ENCODE measurements at regions not wholly inside any gene's neighbourhood (a gene's known extent, or its start where the extent isn't known, plus 50 kb on each side); places are given as distances from the start of the nearest gene placed in this dataset.

DNA sequence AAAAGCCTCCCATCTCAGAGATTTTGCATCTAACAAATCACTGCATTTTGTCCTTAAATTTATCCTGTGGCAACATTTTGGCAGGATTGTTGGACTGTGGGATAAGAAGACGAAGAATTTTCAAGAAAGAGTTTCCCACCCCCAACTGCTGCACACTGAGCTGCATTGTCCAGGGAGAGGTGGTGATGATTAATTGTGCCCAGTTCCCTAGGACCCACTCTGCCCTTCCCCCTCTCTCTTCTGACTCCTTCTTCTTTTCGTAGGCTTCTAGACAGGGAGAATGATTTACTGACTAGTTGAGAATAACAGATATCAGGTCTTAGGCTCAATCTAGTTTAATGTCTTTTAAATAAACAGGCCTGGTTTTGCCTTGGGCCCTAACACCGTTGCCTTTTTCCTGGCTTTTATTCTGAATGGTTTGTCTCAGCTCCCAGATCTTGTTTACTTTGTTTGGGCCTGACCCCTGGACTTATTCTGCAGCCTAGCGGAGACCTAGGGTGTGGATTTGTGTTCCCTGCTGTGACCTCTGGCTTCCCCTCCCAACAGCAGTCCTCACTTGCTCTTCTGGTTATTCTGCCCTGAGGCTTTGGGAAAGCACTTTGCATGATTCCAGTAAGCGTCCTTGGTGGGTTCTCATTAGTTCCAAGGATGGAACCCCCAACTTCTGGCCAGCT, 233.3 kb downstream of the INSIG2 start:
- DNase-seq: no peak

DNA sequence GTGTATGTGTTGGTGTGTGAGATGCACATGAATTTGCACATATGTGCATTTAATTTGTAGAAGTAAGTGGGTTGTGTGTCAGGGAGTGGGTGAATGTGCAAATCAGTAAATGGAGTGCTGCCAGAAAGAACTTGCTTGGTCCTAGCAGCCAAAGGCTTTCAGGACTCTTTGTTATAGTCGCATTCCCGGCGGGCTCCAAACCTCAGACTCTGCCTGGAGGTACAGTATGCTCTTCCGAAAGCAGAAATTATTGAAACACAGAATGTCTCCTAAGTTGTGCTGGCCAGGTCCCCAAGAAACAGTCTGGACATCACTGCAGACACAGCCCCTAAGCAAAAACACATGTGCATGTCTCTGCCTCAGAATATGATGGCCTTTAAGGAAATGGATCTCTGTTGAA, 232.4 kb downstream of the INSIG2 start:
- DNase-seq: no peak

DNA sequence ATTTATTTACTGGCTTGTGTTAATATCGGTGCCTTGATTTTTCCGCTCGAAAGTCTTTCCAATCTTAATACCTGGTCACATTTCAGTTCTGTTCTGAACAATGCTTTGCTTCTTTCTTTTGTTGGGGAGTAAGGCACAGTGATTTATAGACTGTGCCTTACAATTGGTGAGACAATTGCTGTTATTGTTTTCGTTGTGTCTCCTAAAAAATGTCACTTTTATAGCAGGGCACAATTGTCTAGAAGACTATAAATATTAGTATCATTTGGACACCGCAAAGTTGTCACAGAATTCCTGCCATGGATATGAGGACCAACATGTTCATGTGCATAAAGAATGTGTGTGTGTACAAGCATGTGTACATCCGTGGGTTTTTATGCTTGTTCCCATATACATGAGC, 231.9 kb downstream of the INSIG2 start:
- DNase-seq: no peak

DNA sequence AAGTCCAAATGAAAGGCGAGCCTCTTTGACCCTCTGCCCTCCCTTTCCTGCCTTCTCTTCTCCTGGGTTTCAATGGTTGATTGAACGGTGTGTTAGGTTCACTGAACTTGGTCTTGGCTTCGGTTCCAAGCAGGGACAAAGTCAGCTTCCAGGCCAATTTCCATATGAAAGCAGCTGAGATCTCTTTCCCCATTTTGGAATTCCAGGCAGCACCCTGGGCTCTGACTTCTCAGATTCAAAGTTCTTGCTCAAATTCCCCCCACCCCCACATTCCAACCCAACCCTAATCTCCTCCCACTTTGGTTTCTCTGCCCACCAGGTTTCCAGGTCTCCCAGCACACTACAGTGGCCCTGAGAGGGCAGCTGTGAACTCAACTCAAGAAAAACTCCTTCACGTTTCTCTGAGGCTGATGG, 231.0 kb downstream of the INSIG2 start:
- DNase-seq: peak; percentile 14

DNA sequence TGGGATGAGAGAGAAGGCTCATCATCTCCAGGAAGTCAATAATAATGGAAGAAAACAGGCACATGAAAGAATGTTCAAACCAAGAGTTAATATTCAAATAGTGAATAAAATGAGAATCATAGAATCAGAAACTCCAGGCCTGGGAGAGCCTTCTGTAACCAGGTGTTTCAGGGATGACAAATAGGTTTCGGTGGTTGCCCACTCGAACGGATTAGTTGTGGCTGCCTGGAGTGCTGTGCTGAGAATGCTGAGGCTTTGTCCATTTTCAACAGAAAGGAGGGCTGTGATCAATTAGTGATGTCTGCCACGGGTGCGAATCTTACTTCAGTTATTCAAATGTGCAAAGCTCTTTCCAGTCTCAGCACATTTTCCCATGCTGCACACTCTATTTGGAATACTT, 227.3 kb downstream of the INSIG2 start:
- no peak for DNase-seq

DNA sequence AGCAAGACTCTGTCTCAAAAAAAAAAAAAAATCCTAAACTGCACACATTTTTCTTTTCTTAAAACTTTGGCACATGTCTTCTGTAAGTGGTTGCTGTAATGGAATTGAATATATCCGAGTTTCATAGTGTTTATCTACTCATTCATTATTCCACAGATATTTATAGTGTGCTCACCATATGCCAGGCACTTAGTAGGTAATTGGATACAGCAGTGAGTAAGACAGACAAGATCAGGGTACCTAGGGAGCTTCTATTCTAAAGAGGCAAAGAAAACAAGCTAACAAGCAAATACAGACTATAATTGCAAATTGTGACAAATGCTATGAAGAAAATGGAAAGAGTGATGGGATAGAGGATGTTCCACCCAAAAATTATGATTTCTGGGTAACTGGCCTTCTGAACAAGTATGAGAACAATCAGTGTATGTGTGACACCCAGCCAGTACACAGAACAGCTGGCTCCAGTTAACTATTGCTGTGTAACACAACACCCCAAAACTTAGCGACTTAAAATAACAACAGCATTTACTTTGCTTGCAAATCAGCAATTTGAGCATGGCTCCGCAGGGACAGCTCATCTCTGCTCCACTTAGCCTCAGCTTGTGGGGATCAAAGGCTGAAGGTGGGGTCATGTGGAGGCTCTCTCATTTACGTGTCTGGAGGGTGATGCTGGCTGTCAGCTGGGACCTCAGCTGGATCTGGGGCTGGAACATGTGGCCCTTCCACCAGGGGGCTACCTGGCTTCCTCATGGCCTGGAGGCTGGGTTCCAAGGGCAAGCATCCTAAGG, 224.9 kb downstream of the INSIG2 start:
- DNase-seq: peak; percentile 57

DNA sequence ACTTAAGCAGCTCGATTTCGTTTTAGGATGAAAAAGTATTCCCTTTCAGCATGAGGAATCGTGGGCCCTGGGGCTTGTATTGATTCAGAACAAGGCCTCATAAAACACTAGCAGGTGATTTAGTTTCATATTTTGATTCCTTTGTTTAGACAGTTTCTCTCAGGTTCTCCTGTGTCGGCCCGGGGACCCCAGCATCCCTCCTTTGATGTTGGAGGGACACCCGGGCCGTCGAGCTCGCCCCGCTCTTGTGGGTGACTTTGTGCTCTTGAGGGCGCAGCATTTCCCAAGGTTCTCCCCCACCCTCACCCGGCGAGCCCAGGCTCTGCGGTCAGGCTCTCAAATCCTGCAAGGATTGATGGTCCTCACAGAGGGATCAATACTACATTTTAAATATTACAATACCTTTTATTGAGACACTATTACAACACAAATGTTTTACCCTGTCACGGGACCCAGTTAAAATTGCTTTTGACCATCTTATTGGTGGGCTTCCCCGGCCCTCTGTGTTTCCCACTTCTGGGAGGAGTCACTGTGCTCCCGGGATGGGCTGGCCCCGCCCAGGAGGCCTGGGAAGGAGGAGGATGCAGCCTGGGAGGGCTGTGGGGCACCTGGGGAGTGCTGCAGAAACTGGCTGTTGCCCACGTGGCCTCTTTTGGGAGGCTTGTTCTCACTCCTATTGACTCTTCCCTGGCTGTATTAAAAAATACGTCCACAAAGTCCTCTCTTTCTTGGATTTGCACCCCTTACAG, 222.6 kb downstream of the INSIG2 start:
- DNase-seq: no peak

DNA sequence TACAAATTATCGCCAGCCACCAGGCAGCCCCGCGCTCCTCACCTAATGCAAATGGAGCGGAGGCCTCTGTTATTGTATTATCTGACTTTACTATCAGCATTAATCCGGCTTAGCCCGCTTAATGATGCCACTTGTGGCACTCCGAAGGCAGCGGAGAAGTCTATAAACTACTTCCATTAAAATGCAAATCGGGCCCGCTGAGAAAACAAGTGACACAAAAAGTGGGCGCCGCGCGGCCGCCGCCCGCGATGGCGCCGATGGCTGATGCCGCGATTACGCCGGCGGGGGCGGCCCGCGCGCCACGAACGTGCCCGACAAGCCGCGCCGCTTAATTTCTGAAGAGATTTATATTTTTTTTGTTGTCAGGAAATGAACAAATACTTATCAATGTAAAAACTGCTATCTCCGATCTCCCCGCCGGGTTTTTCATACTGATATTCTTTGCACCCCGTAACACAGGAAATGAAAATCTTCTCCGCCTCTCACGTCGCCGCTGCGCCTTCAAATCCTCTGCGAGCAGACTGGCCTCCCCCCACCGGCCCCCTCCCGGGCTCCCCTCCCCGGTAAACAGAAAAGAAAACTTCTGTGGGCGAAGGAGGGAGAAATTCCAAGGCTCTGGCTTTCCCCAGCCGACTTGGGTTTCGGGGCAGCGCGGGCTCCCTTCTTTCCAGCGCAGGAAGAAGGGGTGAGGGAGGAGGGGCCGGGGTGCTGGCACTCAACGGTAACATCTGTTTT, 221.8 kb downstream of the INSIG2 start:
- peak; percentile 63 for DNase-seq

DNA sequence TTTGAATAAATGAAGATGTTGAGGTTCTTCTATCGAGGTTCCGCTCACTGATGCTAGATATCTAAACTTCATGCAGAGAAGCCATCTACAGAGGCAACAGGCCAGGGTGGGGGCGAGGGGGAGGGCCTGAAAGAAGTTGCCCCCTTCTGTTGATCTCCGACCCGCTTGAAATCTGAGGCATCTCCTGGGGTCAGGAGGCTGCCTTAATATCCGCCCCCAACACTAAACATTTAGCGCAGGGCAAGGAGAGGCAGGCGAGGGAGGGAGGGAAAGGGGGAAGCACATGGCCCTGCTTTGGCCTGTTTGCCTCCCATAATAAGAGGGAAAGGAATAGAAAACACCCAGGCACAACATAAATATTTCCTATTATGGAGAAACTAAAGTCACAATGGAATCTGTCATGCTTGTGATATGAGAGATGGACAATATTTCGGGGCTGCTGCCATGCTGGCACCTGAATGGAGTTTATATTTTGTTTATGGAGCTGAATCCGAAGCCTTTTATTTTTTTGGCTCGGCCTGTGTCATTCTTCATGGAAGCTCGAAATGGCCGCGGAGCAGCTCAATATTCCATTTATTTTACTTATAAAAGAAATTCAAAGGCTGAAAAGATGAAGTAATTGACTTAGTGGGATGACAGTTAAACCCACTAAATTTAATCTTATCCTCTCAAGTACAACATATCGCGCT, 221.1 kb downstream of the INSIG2 start:
- peak; percentile 20 for DNase-seq

DNA sequence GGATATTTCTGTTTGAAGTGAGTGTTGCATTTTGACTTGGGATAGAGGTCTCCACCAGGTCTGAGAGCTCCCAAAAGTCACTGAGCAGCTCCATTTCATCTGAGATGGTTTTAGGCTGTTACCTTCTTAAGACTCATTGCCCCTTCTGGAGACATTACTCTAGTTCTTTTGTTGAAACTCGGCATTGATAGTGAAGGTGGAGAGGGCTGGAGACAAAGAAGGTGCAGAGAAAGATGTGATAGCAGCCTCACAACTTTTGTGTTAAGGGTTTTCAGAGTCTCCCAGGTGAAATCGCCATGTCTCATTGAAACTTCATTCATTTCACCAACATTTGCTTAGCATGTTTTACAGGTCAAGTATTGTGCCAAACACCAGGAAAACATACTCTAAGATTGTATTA, 219.6 kb downstream of the INSIG2 start:
- DNase-seq: no peak

DNA sequence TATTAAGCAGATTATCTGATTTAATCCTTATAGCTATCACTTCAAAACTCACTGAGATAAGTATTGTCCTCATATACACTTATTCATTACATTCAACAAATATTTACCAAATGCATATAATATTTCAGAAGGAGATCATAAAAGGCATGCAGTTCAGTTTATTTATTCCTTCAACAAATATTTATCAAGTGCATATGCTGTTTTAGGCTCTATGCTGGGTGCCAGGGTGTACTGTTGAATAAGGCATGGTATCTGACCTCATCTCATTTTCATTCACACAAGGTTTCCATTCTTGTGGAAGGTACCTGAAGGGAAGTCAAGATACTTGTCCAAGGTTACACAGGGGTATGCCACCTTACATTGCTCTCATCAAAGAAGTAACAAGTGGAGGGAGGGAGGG, 213.0 kb downstream of the INSIG2 start:
- DNase-seq: no peak

DNA sequence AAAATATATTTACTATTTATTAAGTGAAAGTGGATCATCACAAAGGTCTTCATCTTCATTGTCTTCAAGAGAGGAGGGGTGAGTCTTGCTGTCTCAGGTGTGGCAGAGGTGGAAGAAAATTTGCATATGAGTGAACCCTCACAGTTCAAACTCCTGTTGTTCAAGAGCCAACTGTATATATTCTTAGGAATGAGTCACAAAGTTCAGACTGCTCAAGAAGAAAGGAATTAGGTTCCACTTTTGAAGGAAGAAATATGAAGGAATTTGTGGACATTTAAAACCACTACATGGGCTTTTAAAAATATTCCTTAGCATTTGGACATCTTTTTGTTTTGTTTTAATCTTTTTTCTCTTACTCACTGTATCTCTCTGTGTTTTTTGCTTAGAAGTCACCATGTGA, 212.6 kb downstream of the INSIG2 start:
- no peak for DNase-seq

DNA sequence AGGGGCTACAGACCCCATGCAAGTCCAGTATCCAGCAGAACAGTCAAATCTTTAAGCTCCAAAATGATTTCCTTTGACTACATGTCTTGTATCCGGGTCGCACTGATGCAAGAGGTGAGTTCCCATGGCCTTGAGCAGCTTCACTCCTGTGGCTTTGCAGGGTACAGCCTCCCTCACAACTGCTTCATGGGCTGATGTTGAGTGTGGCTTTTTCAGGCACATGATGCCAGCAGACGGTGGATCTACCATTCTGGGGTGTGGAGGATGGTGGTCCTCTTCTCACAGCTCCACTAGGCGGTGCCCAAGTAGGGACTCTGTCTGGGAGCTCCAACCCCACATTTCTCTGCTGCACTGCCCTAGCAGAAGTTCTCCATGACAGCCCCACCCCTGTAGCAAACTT, 208.4 kb downstream of the INSIG2 start:
- DNase-seq: no peak

DNA sequence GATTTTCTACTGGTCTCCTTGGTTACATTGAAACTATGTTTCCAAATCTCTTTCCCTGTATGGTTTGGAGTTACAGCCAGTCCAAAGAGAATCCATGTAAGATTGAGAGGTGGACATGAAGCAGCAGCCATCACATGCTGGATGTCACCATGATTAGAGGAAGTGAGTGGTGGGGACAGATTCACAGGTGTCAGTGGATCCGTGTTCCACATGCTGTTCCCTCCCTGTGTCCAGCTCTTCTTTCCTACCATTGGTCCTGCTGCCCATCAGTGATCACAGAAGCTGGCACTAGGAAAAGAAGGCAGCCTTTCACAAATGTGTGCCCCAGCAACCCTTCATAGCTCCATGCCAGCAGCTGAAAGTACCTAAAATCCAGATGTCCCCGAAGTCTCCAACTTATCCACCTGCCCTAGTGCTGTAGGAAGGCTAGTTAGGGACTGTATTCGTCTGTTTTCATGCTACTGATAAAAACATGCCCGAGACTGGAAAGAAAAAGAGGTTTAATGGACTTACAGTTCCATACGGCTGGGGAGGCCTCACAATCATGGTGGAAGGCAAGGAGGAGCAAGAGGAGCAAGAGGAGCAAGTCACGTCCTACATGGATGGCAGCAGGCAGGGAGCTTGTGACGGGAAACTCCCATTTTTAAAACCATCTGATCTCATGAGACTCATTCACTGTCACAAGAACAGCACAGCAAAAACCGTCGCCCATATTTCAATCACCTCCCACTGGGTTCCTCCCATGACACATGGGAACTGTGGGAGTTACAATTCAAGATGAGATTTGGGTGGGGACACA, 207.5 kb downstream of the INSIG2 start:
- no peak for DNase-seq

DNA sequence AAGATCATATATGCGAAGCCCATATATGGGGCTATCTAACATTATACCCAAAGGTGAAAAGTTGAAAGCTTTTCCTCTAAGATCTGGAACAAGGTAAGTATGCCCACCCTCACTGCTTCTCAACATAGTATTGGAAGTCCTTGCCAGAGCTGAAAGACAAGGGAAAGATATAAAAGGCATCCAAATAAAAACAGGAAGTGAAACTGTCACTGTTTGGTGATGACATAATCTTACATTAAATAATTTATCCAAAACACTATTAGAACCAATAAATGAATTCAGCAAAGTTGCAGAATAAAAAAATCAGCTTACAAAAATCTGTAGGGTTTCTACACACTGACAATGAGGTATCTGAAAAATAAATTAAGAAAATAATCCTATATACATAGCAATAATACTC, 205.8 kb downstream of the INSIG2 start:
- no peak for DNase-seq

DNA sequence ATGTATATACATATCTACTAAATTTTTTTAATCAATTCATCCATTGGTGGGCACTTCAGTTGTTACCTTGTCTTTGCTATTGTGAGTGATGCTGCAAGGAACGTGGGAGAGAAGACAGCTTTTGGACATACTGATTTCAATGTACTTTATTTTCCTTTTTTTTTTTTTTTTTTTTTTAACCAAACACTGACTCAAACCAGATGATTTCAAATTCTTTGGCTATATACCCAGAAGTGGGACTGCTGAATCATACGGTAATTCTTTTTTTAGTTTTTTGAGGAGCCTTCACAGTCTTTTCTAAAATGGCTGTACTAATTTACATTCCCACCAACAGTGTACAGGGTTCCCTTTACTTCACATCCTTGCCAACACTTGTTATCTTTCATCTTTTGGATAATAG, 204.7 kb downstream of the INSIG2 start:
- no peak for DNase-seq

DNA sequence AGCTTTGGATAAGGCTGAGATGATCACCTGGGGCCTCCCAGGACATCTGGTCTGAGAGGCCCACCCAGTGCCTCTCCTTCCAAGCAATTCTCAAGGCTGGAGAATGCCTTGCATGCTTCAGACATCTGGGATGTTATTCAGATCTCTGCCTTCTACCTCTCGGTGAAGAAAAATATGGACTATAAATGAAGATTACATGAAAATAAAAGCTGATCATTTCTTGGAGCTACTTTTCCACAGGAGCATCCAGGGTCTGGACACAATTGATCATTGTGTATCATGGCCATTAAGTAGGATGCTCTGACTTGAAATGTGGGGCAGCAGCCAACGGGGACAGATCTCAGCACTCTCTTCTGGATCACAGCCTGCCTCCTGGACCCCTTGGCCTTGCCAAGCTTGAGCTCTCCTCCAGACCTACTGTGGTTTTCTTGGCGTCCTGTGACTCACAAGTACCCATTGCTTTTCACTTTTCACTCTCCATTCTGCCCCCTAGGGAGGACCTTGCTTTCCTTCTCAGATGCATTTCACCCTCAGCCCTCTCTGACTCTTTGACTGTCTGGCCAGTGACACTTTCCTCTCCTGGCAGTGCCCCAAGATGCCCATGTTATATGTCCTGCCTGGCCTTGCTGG, 203.1 kb downstream of the INSIG2 start:
- DNase-seq: no peak

DNA sequence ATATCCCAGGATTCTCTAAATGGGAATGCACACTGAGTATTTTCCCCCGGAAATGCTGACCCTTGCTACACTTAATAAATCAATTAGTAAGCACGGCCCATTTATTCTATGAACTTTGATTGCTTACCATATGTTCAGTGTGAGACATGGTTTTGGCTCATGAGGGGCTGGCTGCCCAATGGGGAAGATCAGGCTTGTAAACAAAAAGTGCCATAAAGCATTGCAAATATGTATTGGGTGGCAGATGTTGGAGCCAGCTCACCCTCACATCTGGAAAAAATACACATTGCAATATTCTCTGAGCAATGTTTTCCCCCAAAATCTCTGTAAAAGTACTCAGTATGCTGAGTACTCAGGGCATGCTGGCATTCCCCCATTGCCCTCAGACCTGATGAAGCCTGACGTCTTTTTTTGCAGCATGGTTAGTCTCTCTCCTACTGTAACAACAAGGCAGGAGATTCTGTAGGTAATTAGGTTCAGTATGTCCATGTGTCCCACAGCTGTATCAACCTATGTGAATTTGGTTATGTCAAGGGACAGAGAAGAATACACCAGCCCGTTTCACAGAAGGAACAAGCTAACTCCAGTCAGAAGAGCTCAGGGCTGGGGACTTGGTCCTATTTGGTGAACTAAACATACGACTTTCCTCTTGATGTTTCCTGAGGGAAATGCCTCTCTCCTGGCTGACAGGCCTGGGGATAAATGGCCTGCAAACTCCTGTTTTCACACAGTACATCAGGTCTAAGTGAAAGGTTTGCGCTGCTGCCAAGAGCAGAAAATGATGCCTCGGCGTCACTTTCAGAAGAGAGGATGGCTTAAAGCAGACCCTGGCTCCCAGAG, 202.4 kb downstream of the INSIG2 start:
- no peak for DNase-seq

DNA sequence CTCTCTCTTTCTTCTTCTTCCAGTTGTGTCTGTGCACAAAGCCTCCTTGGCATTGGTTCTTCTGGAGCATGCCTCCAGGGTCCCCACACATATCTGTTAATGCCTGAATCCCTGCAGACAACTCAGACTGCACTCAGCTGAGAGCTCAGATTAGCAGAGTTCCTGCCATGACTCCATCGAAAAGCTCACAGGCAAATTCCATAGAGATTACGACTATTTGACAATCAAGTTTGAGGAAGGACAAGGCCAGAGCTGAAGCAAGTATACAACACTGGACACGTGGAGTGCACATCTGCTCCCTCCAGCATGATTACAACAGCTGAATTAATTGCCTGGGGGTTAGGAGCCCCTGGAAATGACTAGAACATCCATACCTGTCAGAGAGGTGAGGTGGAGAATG, 190.7 kb downstream of the INSIG2 start:
- DNase-seq: no peak

Data from renal pelvis (tissue), 1 donor.